Limb (tissue), 2 donors: ENCODE measurements at regions not wholly inside any gene's neighbourhood (a gene's known extent, or its start where the extent isn't known, plus 50 kb on each side); places are given as distances from the start of the nearest gene placed in this dataset.

Experiments used
- DNase-seq, 2 donors: peaks; one replicate each; pipeline ENCODE4 v3.0.0-alpha.2; 2016; ENCODE audit errors: extremely low spot score in 2 of 2

DNA sequence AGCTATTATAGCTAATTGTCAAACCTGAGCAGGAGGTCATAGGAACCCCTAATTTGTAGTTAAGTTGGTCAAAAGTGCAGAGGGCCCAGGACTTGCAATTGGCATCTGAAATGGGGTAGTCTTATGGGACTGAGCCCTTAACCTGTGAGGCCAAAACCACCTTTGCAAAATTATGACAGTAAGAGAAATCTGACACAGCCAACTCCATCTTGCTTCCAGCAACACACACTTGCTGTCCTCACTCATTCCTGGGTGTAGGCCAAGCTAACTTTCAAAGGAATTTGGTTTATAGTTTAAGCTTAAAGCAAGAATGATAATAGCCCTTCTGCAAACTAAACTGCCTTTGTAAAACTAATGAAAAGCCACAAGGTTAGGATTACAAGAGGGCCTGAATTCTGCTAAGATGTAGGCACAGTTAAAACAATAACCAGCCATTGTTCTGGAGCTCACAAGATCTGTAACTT, 57.6 kb upstream of the FRMD4B start:
- no peak for DNase-seq

DNA sequence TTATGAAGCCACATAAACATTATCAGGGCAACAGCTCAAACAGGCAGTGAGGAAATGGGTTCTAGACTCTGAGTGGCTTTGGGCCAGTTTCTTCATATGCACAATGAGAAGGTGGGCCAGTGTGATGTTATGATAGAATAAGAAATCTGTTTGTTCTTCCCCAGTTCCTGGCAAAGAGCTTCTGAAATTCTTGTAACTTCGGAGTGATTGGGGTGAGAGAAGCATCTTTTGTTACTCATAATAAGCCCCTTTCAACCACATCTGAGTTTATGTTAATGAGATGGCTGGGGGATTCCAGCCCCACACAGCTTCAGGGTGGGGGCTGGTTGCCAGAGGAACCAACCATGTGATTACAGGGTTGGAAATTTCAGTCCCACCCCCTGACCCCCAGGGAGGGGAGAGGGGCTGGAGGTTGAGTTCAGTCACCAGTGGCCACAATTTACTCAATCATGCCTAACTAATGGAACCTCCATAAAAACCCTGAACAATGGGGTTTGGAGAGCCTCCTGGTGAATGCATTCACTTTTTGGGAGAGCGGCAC, 57.0 kb upstream of the FRMD4B start:
- no peak for DNase-seq

DNA sequence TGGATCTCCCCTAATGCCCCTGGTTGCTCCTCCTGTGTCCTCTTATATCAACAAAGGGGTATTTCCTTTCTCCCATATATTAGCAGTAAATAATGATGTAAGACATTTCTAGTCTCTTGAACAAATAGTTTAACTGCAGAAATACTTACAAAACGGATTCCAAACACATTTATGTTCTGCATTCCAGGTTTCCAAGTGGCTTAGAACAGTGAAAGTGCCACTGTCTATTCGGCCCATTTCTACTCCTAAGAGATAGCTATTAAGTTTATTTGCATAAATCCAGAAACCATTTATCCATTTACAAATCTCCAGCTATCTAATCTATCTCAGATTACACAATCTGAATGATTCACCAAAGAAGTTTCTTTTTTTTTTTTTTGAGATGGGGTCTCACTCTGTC, 55.8 kb upstream of the FRMD4B start:
- DNase-seq, result no peak

DNA sequence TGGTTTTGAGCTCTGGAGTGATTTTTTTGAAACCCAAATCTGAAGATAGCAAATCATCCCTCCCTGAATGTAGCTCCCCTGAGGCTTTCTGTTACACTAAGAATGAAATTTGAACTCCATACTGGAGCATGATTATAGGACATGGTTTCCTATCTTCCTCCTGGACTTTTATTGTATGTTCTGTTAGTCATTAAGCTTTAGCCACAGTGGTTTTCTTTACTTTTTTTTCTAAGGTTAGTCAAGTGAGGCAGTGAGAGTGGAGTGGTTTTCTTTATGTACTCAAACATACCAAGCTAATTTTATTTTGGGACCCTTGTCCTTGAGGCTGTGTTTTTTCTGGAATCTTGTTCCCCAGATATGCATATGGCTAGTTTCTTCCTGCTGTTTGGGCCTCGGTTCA, 55.2 kb upstream of the FRMD4B start:
- no peak for DNase-seq

DNA sequence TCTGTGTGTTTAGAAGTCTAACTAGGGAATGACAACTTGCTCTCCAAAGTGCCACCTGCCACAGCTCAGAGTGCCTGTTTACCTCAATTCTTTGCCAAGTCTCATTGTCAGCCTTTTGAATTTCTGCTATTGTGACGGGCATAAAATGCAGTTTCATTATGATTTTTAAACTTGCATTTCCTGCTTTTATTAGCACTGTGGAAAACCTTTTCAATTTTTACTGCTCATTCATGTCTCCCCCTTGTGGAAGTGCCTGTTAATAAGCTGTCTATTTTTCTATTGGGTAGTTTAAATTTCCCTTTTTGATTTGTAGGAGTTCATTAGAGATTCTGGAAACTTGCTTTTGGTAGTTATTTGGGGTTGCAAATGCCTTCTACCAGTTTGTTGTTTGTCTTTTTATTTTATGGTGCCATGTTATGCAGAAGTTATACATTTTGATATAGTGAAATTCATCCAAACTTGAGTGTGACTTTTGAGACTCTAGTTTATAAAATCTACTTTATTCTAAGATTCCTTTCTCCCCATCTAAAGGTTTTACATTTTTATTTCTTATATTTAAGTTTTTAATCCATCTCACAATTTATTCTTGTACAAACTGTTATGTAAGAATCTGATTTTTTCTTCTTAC, 53.9 kb upstream of the FRMD4B start:
- no peak for DNase-seq

DNA sequence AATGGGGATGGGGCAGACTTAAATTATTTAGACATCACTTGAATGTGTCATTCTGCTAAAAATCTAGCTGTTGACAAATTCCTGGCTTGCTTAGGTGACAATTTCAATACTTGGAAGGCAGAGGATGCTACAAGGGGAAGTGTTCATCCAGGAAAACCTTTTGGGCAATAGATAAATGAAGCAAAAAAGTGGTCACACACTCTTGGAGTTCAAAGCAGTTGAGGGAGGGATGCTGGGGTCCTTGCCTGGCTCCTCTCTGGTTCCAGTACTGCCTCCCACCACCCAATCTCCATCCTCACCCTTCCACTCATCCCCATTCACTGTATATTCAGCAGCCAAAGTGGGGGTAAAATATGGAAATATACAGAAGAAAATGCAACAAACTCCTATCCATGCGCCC, 52.6 kb upstream of the FRMD4B start:
- DNase-seq, result no peak

DNA sequence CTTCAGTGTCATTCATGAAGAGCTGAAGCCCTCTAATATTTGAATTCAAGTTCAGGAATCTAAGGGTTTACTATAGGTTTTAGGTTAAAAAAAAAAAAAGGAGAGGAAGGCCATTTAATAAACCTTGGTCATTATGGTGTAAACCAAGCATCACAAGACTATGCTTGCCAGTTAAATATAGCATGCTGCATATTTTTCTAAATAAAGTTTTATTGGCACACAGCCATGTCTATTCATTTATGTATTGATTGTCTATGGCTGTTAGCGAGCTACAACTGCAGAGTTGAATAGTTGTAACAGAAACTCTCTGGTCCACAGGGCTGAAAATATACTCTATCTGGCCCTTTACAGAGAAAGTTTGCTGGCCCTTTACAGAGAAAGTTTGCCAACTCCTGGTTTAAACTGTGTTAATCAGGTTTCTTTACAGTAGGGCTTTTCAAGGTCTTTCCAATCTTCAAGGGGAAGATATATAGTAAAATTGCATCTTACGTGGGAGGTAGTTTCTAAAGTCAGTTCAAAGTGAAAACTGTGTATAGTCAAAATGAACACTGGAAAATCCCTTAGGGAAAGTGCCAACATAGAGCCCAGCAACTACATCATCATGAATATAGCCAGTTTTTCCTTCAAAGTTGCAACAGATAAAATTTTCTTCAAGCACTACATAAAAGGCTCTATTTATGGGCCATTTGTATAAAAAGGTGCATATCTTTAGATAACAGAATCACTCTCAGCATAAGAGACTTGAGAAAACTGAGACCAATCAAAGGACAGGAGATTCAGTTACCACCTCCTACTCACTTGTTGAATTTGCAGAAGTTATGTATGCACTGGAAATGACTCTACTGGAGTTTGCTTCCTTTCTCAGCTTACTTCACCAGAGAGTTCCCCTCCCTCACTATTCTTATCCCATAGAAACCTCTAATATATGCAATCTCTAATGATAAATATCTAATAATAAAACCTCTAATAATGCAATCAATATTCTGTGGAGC, 49.7 kb upstream of the FRMD4B start:
- no peak for DNase-seq
